ENCODE measurements at regions not wholly inside any gene's neighbourhood (a gene's known extent, or its start where the extent isn't known, plus 50 kb on each side); places are given as distances from the start of the nearest gene placed in this dataset.
"Not testable (repeated sequence)": the region's sequence is repeated elsewhere in the genome, so short reads cannot be mapped to it uniquely, and the experiment has no call there.

- no peak for ATAC-seq
- Histone ChIP-seq H3K36me3 (no peaks in the 10 kb centered on the region), H3K27me3 (peaks cover 25 to 100% (median 80%) of the 10 kb centered on the region in 9 donors), H3K9me3 (peaks cover 0 to 3% (median 0%) of the 10 kb centered on the region in 12 donors), H3K4me1 (no peaks in the 10 kb centered on the region), H3K4me3 (no peak overlapping the region), H3K27ac (no peak overlapping the region)
- intact Hi-C loops (cut with DNase I), result no loop called here
- no peak for DNase-seq
- TF ChIP-seq CTCF (IDR thresholded peaks at IDR 0.05), result no peak
- no peak for TF ChIP-seq POLR2A (IDR thresholded peaks at IDR 0.05)
- 79 to 82% (median 81%) methylated on average over 3 of the region's 3 CpGs for WGBS, 4 donors
Measured at GRCh38 chr6:27550692-27551091, 77.8 kb upstream of the ZNF184 start.

- intact Hi-C loops (cut with DNase I); H3K27ac ChIP-seq; H3K9me3 ChIP-seq; DNase-seq; H3K4me1 ChIP-seq; H3K4me3 ChIP-seq; H3K36me3 ChIP-seq; ATAC-seq: not testable (repeated sequence)
- H3K27me3 ChIP-seq, result peaks cover 25 to 100% (median 79%) of the 10 kb centered on the region in 9 donors
- WGBS, 4 donors, result 86 to 88% (median 86%) methylated on average over 14 of the region's 14 CpGs
Measured at GRCh38 chr6:27549241-27549598, 76.3 kb upstream of the ZNF184 start.

DNA sequence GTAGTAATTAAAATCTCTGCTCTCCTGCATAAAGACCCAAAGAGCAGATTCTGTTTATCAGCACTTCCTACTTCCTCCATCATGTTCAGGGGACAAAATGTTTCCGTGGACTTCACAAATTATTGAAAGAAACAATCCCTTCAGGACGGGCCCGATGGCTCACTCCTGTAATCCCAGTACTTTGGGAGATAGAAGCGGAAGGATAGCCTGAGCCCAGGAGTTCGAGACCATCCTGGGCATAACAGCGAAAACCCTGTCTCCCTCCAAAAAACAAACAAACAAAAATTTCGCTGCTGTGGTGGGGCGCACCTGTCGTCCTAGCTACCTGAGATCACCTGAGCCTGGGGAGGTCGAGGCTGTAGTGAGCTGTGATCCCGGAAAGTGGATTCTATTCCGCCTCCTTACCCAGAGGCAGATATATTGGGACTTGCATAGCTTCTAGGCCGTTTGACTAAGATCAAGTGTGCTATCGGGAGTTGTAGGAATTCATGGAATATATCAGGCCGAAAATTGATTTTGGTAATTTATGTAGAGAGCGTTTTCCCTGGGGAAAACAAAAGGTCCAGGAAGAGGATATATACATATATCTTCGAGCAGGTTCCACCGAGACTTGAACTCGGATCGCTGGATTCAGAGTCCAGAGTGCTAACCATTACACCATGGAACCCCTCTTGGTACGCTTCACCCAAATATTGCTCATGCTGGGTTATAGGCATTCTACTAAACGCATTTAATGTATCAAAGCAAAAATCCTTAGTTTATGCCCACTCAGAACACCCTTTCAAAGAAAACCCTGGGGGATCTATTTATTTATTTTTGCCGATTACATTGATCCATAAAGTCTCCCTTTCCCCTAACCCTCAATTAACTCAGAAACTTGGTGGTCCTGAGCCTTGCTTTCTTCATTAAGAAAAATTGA lies 74.5 kb upstream of the ZNF184 start:
- no peak for ATAC-seq
- Histone ChIP-seq H3K4me3 (no peak overlapping the region), H3K4me1 (peaks cover 0 to 8% (median 0%) of the 10 kb centered on the region in 12 donors), H3K36me3 (no peaks in the 10 kb centered on the region), H3K27me3 (peaks cover 33 to 100% (median 80%) of the 10 kb centered on the region in 9 donors), H3K27ac (no peak overlapping the region), H3K9me3 (peaks cover 0 to 1% (median 0%) of the 10 kb centered on the region in 12 donors)
- intact Hi-C loops (cut with DNase I), result no loop called here
- TF ChIP-seq POLR2A (IDR thresholded peaks at IDR 0.05), result no peak
- TF ChIP-seq CTCF (IDR thresholded peaks at IDR 0.05), result no peak
- 16 to 49% (median 21%) methylated on average over 23 of the region's 23 CpGs for WGBS, 4 donors
- DNase-seq, result no peak

- WGBS, 4 donors, result 82 to 91% (median 86%) methylated on average over 7 of the region's 7 CpGs
- Histone ChIP-seq H3K4me3 (no peak overlapping the region), H3K27ac (no peak overlapping the region), H3K4me1 (peaks cover 0 to 8% (median 0%) of the 10 kb centered on the region in 12 donors), H3K36me3 (no peaks in the 10 kb centered on the region), H3K27me3 (peaks cover 33 to 100% (median 79%) of the 10 kb centered on the region in 9 donors), H3K9me3 (peaks cover 0 to 6% (median 0%) of the 10 kb centered on the region in 12 donors)
- TF ChIP-seq POLR2A (IDR thresholded peaks at IDR 0.05), result no peak
- no peak for TF ChIP-seq CTCF (IDR thresholded peaks at IDR 0.05)
- ATAC-seq (no peak), DNase-seq (no peak)
- intact Hi-C loops (cut with DNase I), result no loop called here
Measured at GRCh38 chr6:27546522-27546921, 73.6 kb upstream of the ZNF184 start.
